GM18508 (cell line): ENCODE measurements at regions not wholly inside any gene's neighbourhood (a gene's known extent, or its start where the extent isn't known, plus 50 kb on each side); places are given as distances from the start of the nearest gene placed in this dataset.

Experiments used
- ATAC-seq: cut with Tn5 transposase; IDR thresholded peaks from one replicate; pipeline ENCODE4 v1.9.1; 2021; ENCODE audit warnings: moderate number of reproducible peaks; ENCODE audit not compliant: insufficient read depth, unreplicated experiment

DNA sequence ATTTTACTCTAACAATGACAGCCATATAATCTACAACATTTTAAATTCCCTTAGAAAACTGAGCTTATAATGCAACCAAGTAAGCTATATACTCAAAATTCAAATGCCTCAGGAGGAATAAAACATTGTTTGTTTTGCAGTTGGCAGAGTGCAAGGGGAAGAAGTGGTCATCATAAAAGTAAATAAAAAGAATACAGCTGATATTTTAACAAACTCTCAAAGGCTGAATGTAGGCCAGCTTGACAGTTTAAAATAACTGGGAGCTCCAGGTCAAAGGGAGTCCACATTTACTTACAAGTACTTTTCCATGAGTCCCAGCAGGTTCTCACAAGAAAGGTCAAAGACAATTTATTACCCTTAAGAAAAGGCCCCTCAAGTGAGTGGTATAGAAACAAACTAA lies 589.8 kb downstream of the BCKDHB start:
- ATAC-seq: no peak

DNA sequence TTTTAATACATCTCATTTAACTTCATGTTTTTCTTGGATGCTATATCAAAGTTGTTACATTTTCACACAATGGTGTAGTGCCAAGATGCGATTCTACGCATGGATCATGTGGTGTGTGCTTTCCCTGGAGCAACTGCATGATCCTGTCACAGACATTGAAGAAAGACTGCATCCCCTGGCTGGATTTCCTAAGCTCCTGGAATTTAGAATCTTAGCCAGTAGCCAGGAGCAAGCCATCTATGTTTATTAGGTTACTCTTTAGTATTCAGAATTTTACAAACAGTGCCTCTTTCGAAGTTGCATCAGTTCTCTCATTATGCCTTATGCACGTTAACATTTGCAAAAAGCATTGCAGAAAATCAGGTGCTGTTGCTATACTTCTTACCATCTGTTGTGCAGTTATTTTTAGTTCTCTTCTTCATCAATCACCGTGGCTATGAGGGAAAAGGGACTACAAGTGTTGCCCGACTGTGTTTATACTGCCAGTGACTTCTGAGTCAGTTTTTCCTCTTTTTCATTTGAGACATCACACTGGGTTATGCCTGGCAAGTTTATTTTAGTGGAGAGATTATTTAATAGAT lies 584.2 kb downstream of the BCKDHB start:
- no peak for ATAC-seq

DNA sequence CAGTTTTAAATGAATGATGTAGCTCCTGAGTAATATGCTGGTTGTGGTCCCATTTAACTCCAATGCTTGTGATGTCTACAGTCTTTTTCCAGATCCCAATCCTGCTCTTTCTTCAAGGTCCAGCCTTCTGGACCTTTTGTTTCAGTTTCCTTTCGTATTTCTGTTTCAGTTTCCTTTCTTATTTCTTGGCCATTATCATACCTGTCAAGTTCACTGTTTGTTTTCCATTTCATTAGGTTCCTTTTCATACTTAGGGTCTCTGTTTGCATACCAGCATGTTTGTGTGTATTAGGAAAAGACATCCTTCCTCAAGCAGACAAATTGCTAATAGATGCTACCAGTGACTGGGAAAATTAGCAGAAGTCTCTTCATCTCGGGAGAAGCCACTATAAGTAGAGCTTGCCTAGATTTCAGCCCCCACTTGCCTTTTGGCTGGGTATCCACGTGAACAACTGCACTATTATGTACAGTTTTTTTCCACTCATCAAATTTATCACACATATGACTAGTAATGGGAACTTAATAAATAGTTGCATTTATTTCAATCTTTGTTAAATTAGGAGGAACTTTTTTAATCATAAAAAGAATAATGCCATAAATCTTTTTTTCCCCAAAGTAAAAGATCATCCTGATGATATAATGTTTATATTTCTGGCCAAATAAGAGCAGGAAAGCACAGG lies 583.4 kb downstream of the BCKDHB start:
- ATAC-seq: no peak

DNA sequence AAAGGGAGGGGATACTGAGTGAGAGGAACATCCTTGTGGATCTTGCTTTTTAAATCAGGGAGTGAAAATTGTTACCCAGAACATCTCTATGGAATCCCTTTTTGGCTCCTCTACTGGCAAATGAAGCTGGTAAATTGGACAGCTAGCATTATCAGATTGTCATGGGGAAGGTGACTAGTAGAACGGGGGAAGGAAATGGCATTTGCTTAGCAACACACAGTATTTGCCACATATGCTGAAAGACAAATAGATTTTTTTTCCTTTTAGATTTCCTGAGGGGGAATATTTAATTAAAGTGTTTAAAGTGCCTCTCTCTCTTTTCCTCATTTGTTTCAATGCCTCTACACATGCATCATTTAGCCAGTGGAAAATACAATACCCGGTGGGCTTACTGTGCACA lies 573.5 kb downstream of the BCKDHB start:
- ATAC-seq: no peak

DNA sequence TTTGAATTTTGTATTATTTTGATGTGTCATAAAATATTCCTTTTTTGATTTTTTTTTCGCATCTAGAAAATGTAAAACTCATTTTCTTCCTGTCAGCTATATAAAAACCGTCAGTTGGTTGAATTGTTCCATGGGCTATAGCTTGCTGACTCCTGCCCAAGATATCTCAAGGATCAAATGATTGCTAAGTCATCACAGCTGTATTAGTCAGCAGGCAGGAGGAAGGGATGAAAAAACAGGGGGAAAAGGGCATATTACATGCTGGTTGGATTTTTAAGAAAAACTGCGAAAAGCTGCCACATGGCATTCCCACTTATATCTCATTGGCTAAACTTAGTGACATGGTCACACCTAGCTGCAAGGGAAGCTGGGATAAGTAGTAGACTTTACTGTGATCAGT lies 569.9 kb downstream of the BCKDHB start:
- ATAC-seq: no peak

DNA sequence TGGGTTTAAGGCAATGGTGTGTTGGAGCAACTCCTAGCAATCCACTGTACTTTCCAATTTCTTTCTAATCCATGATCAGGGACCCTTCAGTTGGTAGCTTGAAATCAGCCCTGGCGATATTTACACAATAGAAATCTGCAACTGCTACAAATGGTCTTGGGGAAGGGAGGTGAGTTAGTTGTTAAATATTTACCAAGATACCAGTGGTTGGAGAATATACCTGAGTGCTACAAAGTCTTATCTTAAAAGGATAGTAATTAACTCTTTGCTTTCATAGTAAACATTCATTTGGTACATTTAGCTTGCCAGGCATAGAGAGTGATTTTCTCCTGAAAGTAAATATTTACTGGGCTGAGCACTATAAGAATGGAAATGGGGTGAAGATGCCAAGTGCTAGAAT lies 568.2 kb downstream of the BCKDHB start:
- no peak for ATAC-seq

DNA sequence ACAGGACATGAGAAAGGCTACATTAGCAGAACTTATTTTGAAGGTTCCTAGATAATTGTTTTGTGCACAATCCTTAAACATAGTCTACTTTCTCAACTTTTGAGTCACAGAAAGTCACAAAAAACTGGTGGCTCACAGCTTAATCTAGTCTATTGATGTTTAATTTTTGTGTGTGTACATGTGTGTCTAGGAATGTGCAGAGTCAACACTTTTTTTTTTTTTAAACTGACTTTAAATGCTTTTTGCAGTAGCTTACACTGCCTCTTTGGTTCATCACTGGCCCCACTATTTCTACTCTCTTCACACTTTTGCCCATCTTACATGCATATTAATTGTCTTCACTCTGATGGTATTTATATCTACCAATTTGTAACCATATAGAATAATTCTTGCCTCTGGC lies 566.9 kb downstream of the BCKDHB start:
- ATAC-seq: no peak

DNA sequence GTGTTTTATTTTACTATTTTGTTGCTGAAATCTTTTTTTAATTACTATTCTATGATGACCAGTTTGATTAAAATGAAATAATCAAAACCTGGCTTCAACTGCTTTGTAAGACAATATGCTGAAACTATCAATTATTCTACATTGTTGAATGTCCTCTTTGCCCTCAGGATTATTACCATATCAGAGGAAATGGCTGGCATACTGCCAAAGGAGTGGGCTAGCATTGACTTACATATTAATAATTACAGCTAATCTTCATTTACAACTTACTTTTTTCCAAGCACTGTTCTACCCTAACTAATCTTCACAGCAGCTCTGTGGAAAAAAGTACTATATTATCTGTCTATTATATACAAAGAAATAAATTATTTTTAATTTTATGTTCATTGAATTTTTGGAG lies 560.5 kb downstream of the BCKDHB start:
- no peak for ATAC-seq

DNA sequence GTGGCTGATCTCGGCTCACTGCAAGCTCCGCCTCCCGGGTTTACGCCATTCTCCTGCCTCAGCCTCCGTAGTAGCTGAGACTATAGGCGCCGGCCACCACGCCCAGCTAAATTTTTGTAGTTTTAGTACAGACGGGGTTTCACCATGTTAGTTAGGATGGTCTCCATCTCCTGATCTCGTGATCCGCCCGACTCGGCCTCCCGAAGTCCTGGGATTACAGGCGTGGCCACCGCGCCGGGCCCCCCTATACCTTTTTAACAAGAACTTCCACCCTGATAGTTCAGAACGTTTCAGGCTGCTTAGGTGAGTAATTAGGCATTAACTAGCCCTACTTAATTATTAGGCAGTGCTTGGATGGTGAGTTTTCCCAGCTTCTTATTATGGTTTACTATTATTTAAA lies 552.5 kb downstream of the BCKDHB start:
- no peak for ATAC-seq

DNA sequence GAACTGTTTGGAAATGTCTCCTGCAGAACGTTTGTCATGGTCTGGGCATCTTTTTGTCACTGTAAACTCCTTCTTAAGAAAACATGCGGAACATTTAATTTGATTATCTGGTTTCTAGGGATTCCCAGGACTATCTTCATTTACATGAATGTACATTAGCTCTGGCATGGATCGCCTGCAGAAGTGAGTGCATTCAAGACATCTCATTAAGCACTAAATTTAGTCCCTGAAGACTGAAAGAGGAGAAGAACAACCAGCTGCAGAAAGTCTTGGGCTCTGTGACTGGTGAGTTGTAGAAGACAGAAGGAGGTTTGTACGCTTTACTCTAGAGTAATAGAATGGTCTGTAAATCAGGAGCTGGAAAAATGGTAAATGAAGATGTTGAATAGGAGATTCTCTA lies 540.7 kb downstream of the BCKDHB start:
- ATAC-seq: no peak

DNA sequence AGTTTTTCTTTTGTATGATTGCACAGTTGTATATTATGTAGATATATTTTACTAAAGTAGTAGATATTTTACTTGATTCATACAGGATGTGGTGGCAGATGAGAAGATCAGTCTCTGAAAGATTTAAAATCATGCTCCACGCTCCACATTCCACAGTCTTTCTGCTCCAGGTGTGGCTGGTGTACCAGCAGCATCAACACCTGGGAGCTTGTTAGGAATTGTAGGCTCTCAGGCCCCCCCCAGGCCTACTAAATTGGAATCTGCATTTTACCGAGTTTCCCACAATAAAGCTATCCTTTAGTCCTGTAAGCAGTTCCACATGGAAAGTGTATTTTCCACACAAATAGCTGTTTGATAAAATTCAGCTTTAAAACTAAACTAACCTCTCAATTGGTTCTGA lies 537.4 kb downstream of the BCKDHB start:
- ATAC-seq: no peak

DNA sequence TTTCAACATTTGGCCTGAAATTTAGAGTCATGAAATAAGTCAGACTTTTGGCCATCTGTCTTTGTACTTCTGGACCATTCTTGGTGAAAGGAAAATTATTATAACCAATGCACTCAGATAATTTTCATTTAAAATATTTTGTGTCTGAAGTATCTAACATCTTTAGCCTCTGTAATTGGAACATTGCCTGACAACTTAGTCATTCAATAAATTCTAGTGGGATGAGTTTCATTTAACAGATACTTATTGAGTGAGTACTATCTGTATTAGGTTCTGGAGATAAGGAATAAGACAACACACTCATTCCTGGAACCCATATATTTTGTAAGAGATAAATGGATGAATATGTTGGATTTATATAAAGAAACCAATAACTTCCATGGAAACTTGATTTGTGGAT lies 536.0 kb downstream of the BCKDHB start:
- ATAC-seq: no peak

DNA sequence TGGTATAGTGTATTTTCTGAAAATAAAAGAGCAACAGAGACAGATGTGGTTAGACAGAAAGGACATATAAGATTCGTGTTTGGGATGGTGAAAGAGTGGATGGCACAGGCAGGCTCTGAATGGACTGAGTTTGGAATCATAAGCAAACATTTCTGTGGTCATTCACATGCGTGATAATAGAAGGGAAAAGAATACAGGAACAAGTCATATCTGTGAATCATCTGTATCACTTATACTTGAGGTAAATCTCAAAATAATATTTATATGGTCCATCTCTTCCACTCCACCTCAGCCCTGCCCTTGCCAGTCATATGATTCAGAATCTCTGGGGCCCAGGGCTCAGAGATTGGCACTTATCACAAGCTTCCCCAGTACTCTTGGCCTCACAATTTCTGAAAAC lies 535.1 kb downstream of the BCKDHB start:
- ATAC-seq: no peak

DNA sequence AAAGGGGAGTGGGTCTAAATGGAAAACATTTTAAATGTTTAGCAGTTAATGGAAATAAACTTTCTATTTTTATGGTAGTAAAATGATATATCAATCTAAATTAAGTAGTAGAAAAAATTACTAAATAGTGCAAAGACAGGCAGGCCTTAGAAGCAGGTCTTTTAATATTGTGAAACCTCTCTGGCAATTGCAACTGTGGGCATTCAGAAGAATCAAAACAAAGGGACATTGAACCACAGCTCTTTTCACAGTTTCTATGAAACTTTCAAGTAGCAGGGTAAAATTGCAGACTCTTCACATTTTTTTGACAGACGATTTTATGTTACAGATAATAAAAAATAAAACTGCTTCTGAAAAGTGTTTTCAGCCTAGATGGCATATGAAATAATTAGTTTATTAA lies 533.7 kb downstream of the BCKDHB start:
- ATAC-seq: no peak

DNA sequence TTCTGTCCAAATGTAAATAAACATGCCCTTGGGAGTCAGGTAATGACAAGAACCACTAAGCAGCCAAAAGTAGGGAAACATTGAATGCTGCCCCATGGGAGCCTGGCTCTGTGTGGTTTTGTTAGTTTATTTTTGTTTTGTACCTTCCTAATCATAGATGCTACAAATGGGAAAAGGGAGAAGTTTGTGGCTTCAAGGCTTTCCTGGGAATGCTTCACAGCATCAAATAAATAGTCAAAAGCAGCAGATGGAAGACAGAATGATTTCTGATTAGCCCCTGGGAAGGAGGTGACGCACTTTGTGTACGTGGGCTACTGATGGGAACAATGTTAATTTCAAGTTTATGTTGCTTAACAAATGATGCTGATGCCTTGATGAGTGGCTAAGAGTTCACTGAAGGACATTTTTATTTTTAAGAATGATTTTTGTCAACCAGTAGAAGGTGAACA lies 532.7 kb downstream of the BCKDHB start:
- no peak for ATAC-seq

DNA sequence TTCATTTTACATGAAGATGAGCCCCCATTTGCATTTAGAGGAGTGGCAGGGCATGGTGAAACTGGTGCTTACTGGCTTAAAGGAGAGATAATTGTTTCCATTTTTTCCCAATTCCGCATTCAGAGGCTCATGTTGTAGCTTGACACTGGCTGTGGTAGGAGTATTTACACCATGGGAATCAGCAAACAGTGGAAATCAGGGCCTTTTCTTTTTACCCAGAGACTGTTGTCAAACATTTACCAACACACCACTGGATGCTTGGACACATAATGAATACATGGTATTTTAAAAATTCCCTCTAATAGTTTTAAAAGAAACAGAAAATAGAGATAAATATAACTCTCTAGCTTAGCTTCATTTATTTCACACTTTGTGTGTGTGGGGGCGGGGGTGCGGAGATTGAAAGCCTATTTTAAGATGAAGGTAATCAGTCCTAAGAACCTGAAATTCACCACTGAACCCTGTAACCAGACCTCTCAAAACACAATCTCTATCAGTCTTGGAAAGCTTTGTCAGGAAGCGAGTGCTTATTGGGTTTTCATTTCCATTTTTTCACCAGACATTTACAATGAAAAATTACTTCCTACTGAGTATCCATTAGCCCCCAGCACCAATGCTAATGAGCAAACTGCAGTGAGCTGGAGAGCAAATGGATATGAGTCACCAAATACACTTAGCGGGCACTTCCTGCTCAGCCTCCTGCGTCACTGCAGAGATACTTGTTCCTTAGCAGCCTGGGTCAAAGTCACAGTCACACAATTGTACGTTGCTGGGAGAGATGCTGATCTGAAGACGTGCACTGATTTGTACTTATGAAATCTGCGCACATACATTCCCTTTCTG lies 532.0 kb downstream of the BCKDHB start:
- peak; percentile 71 for ATAC-seq

DNA sequence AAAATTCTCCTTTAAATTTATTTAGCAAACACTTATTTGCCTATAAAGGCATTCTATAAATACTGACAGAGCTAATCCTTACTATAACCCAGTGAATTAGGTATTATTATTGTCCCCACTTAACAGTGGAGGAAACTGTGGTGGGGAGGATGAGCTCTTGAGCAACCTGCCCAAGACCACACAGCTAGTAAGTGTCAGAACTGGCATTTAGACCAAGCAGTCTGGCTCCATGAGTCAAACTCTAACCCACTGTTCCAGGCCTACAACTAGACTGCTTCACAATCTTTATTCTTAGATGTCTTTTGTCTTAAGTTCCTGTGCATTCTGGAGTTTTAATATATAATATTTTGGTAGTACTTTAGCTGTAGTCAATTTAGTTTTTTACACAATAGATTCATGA lies 530.8 kb downstream of the BCKDHB start:
- ATAC-seq: no peak

DNA sequence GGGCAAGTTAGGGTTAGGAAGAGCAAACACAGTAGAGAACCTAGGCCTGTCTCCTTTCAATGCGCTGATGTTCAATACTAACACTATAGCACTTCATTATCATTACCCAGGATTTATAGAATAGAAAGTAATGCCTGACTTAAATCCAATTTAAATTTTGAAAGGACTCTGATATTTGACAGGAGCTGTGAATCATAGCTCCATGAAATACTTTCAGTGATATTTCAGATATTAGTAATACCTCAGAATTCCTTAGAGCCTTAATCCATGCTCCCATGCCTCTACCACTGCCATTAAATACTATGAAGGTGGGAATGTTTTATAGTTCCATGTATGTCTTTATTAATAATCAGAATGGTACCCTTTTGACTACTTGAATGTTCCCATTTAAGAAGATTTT lies 530.2 kb downstream of the BCKDHB start:
- no peak for ATAC-seq

DNA sequence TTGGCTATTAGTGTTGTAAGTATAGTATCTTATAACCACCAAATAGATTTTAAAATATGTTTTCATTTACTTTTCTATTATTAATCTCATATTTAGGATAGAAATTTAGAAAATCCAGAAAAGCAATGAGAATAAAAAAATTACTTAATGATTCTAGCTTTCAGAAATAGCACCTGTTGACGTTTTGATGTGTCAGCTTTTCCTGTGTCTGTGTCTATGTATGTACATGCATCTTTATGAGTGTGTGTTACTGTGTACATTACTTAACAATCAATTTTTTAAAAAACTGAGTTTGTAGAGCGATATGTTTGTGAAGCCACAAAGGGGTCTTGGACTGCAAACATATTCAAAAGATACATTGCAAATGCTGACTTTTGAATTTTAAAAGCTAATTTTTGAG lies 526.9 kb downstream of the BCKDHB start:
- no peak for ATAC-seq

DNA sequence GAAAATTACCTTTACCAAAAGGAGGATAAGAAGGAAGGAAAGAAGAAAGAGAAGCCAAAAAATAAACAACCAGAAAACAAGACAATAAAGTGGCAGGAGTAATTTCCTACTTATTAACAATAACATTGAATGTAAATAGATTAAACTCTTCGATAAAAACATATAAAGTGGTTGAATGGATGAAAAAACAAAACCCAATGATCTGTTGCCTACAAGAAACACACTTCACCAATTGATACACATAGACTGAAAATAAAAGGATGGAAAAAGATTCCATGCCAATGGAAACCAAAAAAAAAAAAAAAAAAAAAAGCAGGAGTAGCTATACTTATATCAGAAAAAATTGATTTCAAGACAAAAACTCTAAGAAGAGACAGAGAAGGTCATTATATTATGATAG lies 518.9 kb downstream of the BCKDHB start:
- no peak for ATAC-seq

DNA sequence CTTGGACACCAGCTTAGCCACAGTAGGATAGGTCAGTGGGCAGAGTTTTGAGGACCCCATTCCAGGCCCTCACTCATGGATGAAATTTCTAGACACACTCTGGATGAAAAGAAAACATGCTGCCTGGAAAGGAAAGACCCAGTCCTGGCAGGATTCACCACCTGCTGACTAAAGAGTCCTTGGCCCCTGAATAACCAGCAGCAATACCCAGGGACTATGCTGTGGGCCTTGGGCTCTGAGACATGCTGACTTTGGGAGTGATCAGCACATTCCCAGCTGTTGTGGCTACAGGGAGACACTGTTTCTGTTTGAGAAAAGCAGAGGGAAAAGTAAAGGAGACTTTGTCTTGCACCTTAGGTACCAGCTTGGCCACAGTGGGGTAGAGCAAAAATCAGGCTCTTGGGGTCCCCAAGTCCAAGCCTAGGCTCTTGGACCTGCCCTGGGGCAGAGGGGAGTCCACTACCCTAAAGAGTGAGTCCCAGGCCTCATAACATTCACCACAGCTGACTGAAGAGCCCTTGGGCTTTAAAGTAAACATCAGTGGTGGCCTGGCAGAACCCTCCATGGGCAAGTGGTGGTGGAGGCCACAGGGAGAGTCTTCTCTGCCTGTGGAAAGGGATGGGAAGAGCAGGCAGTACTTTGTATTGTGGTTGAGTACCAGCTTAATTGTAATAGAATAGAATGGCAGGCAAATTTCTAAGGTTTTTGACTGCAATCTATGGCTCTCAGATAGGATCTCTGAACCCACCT lies 516.8 kb downstream of the BCKDHB start:
- ATAC-seq: no peak
